HG03280 (cell line): ENCODE measurements at regions not wholly inside any gene's neighbourhood (a gene's known extent, or its start where the extent isn't known, plus 50 kb on each side); places are given as distances from the start of the nearest gene placed in this dataset.
A peak's percentile ranks its signal among the peaks of the same experiment; 100 is the strongest.

ENCODE experiments used
- ATAC-seq: cut with Tn5 transposase; IDR thresholded peaks from one replicate; pipeline ENCODE4 v1.9.1; 2021; ENCODE audit warnings: mild to moderate bottlenecking, moderate library complexity; ENCODE audit not compliant: unreplicated experiment

GRCh38 chr2:176639671-176640070 is 370.4 kb downstream of the MTX2 start:
- no peak for ATAC-seq

GRCh38 chr2:176641436-176641835 is 372.2 kb downstream of the MTX2 start:
- no peak for ATAC-seq

- ATAC-seq = no peak
These were observed 372.8 kb downstream of the MTX2 start for GRCh38 chr2:176642074-176642473.

DNA sequence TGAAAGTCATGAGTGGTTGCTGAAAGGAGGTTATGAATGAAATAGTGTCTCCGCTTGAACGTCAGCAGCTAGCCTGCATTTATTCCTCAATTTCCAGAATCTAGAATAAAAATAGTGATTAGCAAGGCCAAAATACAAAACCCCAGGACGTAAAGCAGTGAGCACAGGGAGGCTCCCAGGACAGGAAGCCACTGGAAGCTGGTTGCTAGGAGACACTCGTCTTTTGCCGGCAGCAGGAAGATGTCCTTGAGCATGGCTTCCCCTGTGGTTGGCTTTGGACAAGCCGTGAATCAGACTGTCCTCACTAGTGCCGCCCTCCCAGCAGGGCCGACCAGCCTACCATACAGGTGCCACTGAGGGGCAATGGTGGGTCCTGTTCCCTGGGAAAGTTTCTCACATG is 374.4 kb downstream of the MTX2 start:
- no peak for ATAC-seq

DNA sequence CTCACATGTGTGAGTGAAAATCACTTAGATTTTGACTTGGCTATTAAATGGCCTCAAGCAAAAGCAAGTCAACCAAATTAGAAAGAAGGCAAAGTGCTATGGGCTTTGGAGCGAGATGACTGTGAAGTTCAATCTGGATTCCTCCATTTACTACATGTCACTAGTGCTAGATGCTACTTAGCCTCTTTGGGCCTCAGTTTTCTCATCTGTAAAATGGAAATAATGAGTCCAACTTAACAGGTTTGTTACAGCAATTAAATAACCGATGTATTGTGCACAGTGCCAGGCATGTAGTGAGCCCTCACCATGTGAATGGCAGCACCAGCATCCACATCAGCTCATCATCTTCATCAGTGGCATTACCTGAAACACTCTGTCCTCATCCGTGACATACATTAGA is 376.3 kb downstream of the MTX2 start:
- ATAC-seq = no peak

- no peak for ATAC-seq
These were observed 376.9 kb downstream of the MTX2 start for GRCh38 chr2:176646033-176646615.

DNA sequence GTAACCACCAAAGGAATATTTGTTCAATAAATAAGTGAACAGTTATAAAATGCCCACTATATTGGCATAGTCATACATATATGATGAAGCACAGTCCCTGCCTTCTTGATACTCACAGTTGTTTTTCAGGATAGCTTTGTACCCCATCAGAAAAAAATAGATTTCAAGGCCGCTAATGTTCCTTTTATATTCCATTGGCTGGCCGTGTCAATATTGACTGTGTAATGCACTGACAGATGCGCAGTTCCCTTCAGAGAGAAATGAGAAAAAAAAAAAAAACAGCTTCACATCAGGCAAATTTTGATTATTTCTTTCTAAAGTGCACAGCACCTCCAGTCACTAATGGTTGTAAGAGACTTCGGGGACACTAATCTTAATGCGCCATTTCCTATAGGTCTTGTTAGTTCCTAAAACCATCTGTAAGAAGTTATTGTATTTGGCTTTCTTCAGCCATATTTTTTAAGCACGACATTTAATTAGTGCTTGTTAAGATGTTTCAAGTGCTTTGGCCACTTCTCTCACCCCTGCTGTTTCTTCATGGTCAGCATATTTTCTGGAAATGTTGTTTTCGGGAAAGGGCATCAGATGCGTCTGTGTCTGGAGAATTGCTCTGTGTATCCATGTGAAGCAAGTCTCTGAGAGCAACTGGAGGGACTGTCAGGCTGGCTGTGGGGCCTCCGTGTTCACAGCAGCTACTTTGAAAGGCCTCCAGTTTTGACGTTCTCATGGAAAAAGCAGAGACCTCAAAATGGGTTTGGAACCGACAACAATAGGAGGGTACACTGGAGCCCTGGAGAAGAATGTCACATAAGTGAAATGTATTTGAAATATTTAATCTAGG is 378.3 kb downstream of the MTX2 start:
- no peak for ATAC-seq

- no peak for ATAC-seq
These were observed 379.6 kb downstream of the MTX2 start for GRCh38 chr2:176648700-176649297.

GRCh38 chr2:176650104-176650837 is 381.0 kb downstream of the MTX2 start:
- ATAC-seq = no peak

DNA sequence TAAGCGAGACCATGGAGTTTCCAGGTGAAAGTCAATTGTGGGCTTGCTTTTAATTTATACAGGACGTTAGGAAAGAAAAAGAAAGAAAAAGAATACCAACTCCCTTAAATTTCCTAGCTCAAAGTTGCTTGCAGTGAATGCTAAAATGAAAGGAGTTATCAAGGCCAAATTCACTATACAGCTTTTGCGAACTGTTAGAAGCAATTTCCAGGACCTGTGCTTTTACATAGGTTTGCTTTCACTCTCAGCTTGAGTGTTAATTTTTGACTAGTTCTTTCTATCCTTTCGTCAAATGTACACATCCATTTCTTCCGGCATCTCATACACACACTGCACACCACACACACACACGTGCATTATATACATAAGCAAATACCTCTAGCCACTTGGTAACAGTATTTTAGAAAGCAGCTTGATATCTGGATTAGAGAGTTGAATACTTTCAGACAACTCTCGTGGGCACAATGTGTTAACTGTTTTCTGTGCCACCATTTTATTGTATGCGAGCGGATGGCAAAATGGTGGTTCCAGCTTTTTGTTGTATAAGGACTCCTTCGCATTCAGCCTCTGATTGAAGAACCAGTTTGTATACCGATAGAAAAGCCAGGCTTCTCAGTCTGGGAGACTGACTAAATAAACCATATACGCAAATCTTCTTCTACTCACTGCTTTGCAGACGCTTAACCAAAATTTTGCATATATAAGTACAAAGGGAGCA is 381.8 kb downstream of the MTX2 start:
- no peak for ATAC-seq

- ATAC-seq = peak; percentile 67
These were observed 383.3 kb downstream of the MTX2 start for GRCh38 chr2:176652300-176653182.

- ATAC-seq = peak; percentile 80
These were observed 384.5 kb downstream of the MTX2 start for GRCh38 chr2:176653479-176654443.

- no peak for ATAC-seq
These were observed 387.0 kb downstream of the MTX2 start for GRCh38 chr2:176656038-176656775.

DNA sequence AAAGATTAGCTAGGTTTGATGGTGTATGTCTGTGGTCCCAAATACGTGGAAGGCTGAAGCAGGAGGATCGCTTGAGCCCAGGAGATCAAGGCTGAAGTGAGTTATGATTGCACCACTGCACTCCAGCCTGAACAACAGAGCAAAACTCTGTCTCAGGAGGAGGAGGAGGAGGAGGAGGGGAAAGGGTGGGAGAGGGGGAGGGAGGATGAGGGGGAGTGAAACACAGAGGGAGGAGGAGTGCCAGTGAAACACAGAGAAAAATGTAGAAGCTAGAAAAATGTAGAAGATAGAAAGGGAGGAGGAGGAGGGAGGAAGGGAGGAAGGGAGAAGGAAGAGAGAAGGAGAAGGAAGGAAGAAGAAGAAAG is 387.5 kb downstream of the MTX2 start:
- ATAC-seq = no peak

- no peak for ATAC-seq
These were observed 388.2 kb downstream of the MTX2 start for GRCh38 chr2:176657393-176657792.

- no peak for ATAC-seq
These were observed 389.5 kb downstream of the MTX2 start for GRCh38 chr2:176658708-176659107.

GRCh38 chr2:176662753-176663152 is 393.5 kb downstream of the MTX2 start:
- no peak for ATAC-seq

DNA sequence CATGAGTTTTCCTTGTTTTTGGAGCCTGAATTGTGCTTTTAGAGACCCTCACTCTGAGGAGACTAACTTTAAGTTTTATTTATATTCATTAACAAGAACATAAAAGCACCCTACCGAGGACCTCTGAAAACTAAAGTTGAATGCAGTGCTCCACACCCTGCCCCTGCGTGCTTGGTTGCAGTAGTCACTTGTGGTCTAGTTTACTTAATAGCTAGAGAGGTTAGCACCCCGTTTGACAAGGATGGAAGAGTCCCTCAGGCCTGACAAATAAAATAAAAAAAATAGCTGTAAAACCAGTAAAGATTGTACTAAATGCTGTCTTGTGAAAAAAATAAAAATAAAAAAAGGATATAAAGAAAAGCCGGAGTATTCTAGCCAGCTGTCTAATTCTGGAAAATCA is 395.2 kb downstream of the MTX2 start:
- ATAC-seq = no peak
